ENCODE measurements at regions not wholly inside any gene's neighbourhood (a gene's known extent, or its start where the extent isn't known, plus 50 kb on each side); places are given as distances from the start of the nearest gene placed in this dataset.

DNA sequence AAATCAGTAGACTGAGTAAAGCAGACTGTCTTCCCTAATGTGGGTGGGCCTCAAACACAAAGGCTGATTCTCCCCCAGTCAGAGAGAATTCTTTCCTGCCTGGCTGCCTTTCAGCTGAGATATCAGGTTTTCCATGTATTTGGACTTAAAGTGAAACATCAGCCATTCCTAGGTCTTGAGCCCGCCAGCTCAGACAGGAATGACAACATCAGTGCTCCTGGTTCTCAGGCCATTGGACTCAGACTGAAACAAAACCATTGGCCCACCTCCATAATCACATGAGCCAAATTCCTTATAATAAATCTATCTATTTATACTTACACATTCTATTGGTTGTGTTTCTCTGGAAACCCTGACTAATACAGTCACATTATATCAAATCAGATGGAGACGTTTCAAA, 56.7 kb upstream of the CLPB start:
- no peaks in the 10 kb centered on the region for H3K36me3 Mint-ChIP-seq

More for the DNA sequence above, 56.7 kb upstream of the CLPB start:
- Mint-ChIP-seq H3K9me3 (no peaks in the 10 kb centered on the region), H3K27ac (peak overlapping the region in 1 of 8 donors; percentile 60), H3K27me3 (no peaks in the 10 kb centered on the region), H3K4me1 (peaks cover 8 to 15% (median 12%) of the 10 kb centered on the region in 3 donors), H3K4me3 (no peak overlapping the region)
- no peaks in the 10 kb centered on the region for H3K36me3 ChIP-seq (ENCODE audit: insufficient read depth, low read length)
- POLR2A ChIA-PET = no interaction called here
- DNase-seq = no peak
- H3K9me3 ChIP-seq (ENCODE audit: low read length) = no peaks in the 10 kb centered on the region
- H3K27me3 ChIP-seq (ENCODE audit: insufficient read depth, low read length, poor library complexity, severe bottlenecking) = no peaks in the 10 kb centered on the region
- no peaks in the 10 kb centered on the region for H3K4me1 ChIP-seq (ENCODE audit: insufficient read depth, low read length)
- CTCF ChIA-PET = interaction anchor here (1.4 kb wide), 1 partner anchor 20 kb away, joined by 3 read pairs; no protein-coding TSS in a partner anchor
- H3K27ac ChIP-seq (ENCODE audit: low read depth, low read length) = no peak overlapping the region
- no peak overlapping the region for H3K4me3 ChIP-seq (ENCODE audit: low read length)

All from CD8-positive, alpha-beta memory T cell (primary cell).